Activated T-helper 1 cell treated with anti-CD3 and anti-CD28 coated beads, Interleukin-2, amount 50 U/mL, for 16 hours (primary cell): ENCODE measurements at regions not wholly inside any gene's neighbourhood (a gene's known extent, or its start where the extent isn't known, plus 50 kb on each side); places are given as distances from the start of the nearest gene placed in this dataset.

Experiments
- DNase-seq, 2 donors: peaks; one replicate each; pipeline ENCODE4 v3.0.0-alpha.2; 2020; ENCODE audit warnings: low read depth in 1 of 2, low spot score in 1 of 2

GRCh38 chr1:213374369-213374768, 323.3 kb downstream of the RPS6KC1 start:
- DNase-seq: peak; percentile 5 to 23

- DNase-seq: no peak
Measured at GRCh38 chr1:213375002-213375401, 324.0 kb downstream of the RPS6KC1 start.

DNA sequence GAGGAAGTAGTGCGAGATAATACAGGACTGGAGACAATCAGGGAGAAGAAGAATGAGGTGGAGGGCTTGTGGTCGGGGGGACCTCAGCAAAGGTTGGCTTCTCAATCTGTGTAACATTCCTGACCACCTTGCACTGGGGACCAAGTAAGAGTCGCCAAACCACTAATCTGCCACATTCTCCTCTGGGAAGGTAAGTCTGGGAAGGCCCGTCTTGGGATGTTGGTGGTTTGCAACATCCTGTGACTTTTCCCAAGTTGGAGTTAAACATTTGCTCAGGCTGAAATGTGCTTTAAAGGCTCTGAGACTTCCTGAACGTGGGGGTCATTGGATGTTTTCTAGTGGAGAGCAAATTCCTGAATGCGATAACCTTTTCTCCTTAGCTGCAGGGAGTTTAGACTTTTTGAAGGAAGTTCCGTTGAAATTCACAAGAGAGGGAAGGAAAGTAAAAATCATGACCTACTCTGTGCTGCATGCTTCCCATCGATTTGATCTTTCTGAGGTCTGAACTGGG, 325.9 kb downstream of the RPS6KC1 start:
- DNase-seq: no peak

GRCh38 chr1:213380865-213381264, 329.8 kb downstream of the RPS6KC1 start:
- DNase-seq: no peak

- DNase-seq: no peak
Measured at GRCh38 chr1:213381572-213382084, 330.6 kb downstream of the RPS6KC1 start.

DNA sequence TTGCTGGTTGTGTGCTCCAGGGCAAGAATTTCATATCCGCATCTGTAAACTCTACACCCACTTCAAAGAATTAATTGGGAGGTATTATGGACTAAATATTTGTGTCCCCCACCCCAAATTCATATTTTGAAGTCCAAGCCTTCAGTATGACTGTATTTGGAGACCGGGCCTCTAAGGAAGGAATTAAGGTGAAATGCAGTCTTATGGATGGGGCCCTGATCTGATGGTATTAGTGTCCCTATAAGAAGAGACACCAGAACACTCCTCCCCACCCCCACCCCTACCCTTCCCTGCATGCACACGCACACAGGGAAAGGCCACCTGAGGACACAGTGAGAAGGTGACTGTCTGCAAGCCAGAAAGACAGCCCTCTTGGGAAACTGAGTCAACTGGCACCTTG, 332.4 kb downstream of the RPS6KC1 start:
- no peak for DNase-seq

DNA sequence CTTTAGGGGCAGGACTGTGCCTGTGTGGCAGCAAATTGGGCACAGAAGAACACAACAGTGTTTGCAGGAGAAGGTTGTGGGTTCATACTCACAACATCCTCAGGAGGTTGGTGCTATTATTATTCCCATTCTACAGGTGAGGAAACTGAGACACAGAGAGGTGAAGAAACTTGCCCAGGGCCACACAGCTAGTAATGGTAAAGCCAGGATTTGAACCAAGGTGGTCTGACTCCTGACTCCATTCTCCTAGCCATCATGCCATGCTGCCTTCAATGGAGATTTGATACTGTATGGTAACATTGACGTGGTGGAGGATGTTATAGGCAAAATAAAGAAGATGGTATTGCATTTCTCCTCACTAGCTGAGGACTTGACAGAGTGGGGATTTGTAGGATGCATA, 334.2 kb downstream of the RPS6KC1 start:
- no peak for DNase-seq

- no peak for DNase-seq
Measured at GRCh38 chr1:213385806-213386324, 334.8 kb downstream of the RPS6KC1 start.

GRCh38 chr1:213387380-213388015, 336.5 kb downstream of the RPS6KC1 start:
- no peak for DNase-seq

DNA sequence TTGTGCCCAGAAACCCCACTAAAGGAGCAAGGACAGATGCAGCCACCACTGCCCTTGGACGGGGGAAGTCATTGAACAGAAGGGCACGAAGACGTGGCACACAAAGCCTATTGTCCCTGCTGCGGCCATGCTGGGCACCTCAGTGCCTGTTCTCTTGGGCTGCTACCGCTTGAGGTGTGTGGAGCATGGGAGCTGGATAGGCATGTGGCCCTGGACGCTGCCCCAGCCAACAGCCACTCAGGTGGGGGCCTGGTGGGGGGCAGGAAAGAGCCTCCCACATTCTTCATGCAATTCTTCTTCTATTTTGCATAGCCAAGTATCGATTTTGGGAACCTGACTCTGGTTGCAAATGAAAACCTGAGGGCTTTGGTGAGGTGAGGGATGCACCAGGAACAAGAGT, 337.2 kb downstream of the RPS6KC1 start:
- DNase-seq: no peak

DNA sequence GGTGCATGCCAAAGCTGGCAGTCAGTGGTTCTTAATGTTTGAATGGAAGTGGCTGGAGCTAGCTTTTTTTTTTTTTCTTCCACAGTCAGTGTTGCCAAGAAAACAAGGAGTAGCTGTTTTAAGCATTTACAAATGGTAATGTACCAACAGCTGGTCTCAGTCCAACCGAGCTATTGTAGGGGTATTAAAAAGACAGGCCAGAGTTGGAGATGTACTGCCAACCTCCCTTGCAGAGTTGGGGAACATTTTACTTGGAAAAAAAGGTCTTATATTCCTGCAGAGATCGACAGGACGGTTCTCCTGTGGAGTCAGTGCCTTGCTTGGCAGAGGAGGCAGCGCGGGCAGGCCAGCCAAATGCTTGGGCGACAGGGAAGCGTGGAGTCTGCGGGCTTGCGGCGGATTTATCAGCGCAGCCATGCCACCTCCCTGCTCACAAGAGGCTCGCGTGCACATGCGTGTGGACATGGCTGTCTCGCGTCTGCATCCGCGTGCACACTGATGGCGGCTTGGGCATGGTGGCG, 338.1 kb downstream of the RPS6KC1 start:
- DNase-seq: no peak

DNA sequence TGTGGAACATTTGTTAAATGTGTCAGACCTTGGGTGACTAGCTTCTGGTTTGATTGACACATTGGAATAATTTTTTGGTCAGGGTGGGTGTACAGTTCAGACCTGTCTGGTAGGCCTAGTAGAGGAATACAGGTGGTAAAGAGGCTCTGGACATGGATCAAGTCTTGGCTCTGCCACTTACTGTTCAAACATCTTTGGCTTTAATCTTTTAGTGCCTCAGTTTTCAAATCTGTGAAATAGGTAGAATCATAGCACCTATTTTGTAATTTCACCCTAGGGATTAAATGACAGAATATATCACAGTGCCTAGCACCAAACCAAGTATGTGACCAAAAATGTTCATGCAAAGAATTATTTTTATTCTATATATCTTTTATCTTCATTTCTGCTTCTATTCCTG, 340.4 kb downstream of the RPS6KC1 start:
- no peak for DNase-seq

DNA sequence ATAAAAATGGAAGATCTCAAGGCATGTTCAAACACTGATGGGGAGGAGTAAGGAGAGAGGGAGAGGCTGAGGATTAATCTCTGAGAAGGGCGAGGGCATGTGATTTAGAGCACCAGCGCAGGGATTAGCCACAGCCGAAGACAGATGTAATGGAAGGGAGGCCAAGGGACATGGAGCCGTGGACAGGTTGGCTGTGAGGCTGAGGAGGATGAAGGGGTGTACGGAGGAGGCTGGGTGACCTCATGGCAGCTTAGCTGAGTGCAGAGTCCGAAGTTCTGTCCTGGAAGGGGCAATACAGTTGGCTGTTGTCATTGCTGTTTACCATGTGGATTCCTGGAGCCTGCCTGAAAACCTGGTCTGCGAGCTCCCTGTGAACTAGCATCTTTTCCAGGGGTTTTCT, 342.8 kb downstream of the RPS6KC1 start:
- no peak for DNase-seq

GRCh38 chr1:213394837-213395236, 343.8 kb downstream of the RPS6KC1 start:
- no peak for DNase-seq

GRCh38 chr1:213397638-213398037, 346.6 kb downstream of the RPS6KC1 start:
- no peak for DNase-seq

DNA sequence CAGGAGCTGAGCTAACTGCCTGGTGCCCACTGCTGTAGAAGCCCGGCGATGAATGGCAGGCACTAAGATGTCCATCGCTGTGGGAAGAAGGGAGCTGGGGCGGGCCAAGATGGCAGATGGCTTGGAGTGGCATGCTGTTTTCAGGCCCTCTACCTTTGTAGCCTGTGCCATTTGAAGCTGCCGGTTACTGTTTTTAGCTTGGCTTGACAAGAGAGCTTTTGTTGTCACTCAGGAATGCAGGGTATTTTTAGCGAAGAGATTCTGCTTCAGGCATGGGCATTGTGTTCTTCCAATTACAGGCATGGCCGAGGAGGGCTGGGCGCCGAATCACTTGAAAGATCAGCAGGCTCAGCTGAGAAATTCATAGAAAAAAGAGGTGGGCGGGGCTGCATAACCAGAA, 348.7 kb downstream of the RPS6KC1 start:
- no peak for DNase-seq

GRCh38 chr1:213409208-213409631, 358.2 kb downstream of the RPS6KC1 start:
- no peak for DNase-seq

GRCh38 chr1:213409971-213410370, 358.9 kb downstream of the RPS6KC1 start:
- DNase-seq: no peak

- DNase-seq: no peak
Measured at GRCh38 chr1:213414346-213414745, 363.3 kb downstream of the RPS6KC1 start.

- DNase-seq: no peak
Measured at GRCh38 chr1:213414911-213415310, 363.9 kb downstream of the RPS6KC1 start.

DNA sequence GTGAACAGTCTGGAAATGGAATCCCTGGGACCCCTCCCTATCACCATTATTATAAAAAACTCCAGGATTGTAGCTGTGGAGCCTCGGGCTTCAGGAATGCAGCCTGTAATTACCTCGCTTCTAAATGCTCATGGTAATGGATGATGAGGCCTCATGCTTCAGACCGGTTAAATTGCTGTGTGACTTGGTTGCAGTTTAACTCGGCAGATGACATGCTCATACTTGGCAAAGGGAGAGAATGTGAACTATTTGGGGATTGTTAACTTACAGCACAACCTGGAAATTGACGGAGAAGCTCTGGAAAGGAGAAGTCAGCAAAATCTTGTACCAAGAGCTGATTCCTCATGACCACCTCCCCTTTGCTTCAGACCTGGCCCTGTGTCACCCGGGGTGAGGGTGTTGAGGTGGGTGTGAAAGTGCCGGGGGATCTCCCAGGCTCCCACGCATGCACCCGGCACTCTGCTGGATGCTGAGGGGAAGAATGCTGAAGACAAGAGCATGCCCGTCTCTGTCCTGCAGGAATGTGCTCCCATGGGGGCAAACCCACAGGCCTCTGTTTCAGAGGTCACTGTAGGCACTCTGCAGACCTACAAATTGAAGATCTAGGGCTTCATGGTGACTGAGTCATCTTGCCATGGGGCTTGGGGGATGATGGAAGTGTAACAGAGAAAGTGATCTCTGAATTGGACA, 364.8 kb downstream of the RPS6KC1 start:
- DNase-seq: no peak
